Activated CD4-positive, alpha-beta T cell treated with anti-CD3 and anti-CD28 coated beads, Interleukin-10, Interleukin-2, amounts not matched to agents 100 ng/mL and 50 ng/mL, durations not matched to agents 16 hours and 8 hours (primary cell): ENCODE measurements at regions not wholly inside any gene's neighbourhood (a gene's known extent, or its start where the extent isn't known, plus 50 kb on each side); places are given as distances from the start of the nearest gene placed in this dataset.
"Not testable (repeated sequence)": the region's sequence is repeated elsewhere in the genome, so short reads cannot be mapped to it uniquely, and the experiment has no call there.

Source experiments
- DNase-seq: peaks from one replicate; pipeline ENCODE4 v3.0.0-alpha.2; 2020

DNA sequence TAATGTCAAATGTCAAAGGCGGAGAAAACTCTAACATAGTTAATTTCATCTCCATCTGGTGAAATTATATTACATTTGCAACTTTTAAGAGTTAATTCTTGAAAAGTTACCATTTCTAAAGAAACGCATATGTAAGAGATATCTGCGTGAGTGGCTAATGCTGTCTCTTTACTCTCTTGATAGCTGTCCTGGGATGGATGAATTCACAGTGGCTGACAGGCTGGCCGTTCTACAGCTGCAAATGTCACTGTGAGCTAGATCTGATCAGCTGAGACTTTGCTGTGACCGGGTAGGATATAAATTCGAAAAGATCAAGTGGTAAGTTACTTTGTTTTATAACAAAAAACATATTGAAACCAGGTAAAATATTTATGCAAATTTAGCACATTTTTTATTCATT, 557.1 kb upstream of the DDX18 start:
- DNase-seq: no peak

DNA sequence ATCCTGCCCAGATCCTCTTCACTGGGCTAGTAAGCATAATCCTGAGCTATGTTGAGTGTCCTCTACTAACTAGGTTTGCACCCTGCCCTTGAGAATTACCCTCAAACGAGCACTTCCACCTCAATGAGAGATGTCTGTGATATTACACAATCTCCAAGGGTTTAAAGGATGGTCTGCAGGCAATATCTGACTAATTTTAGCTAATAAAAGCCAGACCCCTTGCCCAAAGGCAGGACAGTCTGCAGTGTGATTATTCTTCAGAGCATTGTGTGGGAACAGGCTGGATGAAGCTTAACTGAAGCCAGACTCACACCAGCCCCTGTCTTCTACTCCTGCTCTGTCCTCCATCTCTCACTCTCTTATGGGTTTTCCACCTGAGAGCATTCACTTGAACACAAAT, 544.9 kb upstream of the DDX18 start:
- DNase-seq: no peak

DNA sequence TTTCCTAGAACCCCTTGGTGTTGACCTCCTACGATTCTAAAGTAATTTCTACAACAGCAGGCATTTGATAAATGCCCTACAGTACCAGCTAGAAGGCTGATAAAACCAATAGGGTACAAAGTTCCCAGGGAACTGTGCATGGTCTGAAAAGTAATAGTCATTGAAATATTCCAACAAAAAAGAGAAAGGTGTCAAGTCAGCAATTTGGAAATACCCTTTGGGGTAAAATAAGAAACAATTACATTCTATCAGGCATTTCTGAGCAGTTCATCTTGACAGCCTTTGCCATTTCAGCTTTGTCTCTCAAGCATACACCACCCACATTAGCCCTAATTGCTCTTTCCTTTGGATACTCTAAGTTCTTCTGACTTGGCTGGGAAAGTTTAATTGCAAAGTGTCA, 542.9 kb upstream of the DDX18 start:
- no peak for DNase-seq

DNA sequence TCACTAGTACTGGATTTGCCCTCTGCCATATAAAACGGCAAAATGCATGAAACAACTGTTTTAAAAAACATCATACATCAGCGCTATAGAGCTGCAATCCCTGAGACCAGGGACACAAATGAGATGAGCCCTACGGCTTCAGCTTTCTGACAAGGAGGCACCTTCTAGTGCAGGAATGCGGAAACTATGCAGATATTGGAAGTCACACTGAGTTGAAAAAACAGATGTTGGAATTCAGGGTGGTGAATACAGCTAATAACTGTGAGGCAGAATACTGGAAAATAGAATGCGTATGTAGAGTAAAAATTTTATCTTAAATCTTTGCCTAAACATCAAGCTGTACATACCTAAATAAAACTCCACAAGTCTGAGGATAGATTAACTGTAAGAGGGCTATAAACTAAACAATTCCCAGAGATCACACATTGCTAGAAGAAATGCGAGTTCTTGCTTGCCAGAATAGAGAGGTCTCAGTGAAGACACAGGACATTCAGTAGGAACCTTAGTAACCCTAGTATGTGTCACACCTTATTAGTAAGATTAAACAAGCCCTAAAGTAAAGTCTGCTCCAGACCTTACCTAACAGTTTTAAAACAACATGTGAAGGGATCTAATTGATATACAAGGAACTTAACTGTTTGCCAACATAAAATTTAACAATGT, 541.4 kb upstream of the DDX18 start:
- DNase-seq: no peak

DNA sequence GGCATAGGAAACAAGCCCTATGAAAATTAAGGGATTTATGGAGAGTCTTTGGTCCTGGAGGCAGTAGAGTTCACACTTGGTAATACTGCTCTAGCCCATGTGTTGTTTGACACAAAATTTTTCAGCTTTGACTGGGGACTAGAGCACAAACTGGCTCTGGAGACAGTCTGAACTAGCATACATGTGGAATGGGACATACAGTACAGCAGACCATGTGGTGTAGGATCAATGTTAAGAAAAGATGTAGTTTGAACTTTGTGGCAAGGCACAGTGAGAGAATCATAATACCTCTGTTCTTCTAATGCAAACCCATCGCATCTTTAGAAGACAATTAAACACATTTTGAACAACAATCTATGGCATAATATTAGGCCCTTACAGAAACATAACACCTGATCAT, 521.5 kb upstream of the DDX18 start:
- no peak for DNase-seq

DNA sequence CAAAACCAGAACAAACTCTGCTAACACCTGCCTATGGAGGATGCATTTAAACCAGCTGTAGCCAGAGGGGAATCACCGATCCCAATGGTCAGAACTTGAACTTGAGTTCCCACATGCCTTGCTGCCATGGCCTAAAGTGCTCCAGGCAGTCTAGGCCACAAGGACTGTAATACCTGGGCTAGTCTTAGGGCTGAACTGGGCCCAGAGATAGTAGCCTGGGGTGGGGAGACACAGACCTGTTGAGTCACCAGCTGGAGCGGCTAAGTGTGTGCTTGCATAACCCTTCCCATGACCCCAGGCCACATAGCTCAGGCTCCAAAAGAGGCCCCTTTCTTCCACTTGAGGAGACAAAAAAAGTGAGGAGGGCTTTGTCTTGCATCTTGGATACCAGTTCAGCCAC, 515.0 kb upstream of the DDX18 start:
- no peak for DNase-seq

DNA sequence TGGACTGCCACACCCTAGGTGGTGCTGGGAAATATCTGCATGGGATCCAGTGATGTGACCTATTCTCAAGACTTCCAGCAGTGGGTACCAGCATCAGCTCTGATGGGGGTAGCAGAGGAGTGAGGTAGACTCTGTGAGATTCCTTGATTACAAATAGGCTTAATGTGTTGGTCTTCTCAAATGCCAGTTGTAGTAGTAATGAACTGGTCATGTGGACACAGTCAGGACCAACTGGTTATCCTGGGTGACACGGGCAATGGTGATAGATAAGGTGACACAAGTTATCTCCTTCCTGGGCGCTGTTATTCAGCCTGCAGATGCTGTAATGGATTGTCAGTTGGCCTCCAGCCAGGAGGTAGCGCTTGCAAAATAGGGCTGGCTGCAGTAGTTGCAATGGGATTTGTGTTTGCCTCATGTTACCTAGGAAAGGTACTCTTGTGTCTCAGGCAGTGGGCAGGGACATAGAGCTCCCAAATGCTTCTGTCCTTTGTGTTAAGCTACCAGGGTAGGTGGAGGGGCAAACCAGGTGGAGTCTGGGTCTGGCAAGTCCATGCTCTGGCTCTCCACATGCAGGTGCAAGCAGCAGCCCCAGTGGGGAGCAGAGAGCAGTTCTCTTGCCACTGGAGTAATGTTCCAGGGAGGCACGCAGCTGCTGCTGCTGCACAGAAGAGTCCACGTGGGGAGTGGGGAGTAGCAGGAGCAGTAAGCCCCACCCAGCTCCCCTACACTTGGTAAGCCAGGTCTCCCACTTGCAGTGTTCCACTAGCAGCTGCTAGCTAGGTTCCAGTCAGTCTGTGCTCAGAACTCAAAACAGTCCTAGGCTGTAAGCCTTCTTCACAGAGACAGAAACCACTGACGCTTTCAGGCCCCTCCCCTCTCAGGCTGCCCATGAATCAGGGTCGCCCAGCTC, 505.4 kb upstream of the DDX18 start:
- no peak for DNase-seq

DNA sequence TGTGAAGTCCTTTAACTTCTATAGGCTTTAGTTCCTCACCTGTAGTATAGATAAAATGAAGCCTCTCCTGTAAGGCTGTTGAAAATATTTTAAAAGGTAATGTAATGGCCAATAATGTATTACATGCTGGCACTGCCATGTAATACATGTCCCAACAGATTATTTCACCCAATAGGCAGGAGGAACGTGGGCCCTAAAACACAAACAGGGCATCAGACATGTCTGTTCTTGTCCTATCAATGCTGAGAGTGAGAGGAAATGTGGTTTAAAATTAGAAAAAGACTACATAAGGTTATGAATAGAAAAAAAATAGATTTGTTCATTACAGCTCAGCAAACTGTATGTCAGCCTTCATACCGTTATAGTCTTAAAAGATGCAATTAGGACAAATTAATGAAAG, 492.7 kb upstream of the DDX18 start:
- no peak for DNase-seq

DNA sequence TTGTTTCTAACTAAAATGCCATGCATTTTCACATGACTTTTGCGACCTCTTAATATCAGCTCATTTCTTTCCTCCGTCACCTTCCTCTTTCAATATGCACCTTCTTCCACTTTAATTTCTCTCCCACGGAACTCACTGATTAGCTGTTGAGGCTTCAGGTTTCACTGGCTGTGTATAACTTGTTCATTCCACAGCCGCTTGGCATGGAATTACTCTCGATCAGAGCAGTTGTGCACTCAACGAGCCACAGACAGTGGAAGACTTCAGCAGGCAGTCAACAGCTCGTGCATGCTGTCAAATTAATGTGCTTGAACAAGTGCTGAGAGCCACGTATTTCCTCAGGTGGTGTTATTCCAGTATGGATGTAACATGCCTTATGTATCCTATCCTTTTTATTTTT, 491.2 kb upstream of the DDX18 start:
- no peak for DNase-seq

DNA sequence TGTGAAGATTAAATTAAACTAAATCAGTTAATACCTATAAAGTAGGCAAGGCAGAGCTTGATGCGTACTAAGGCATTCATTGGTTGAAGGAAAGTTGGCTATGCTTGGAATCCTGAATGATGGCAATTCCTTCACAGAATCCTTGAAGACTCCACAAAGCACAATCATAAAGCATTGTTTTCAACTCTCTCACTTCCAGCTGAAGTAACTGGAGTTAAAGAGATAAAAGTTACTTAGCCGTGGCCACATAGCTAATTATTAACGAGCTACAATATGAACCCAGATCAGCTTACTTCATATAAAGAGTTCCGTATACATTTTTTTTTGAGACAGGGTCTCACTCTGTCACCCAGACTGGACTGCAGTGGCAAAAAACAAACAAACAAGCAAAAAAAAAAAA, 483.9 kb upstream of the DDX18 start:
- DNase-seq: no peak

DNA sequence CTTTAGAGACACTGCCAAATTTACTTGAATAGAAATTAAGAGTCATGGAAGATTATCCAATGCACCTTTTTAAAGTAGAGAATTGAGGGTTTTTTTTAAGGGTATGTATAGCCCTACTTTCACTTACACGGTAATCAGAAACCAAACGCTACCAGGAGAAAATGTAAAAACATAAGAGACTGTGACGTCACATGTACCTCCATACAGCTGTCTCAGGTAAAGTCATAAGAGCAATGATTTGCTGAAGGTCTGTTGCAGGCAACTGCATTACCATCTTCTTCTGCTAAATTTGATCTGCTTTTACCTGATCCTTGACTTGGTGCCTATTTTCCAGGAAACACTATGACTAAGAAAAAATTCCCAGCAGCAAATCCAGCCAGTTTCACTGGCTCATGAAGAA, 478.5 kb upstream of the DDX18 start:
- DNase-seq: no peak

DNA sequence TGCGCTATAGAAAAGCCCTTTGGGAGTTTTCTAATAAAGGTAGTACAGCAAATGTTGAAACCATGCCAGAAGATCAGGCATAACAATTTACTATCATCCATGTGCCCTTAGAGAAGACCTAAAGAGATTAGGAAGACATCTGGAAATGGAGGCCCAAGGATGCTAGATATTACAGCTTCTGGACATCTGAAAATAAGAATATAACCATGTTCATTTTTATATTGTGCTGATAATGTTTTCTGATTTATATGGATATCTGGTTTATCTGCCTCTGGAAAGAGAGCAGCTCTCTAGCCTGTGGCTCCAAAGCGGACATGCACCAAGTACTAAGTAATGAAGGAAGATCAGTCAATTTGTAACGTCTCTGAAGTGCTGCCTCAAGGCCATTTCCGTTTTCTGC, 478.0 kb upstream of the DDX18 start:
- no peak for DNase-seq

DNA sequence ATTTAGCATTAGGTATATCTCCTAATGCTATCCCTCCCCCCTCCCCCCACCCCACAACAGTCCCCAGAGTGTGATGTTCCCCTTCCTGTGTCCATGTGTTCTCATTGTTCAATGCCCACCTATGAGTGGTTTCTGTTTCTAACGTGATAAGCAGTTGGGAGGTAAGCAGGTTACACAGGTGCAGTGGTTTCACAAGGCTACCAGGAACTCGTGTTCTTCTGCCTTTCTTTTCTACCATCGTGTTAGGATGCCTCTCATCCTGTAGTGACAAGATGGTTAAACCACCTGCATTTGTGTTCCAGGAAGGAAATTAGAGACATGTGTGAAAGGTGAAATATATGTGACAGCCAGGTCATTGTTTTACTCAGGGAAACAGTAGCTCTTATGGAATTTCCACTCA, 476.5 kb upstream of the DDX18 start:
- not testable (repeated sequence) for DNase-seq

DNA sequence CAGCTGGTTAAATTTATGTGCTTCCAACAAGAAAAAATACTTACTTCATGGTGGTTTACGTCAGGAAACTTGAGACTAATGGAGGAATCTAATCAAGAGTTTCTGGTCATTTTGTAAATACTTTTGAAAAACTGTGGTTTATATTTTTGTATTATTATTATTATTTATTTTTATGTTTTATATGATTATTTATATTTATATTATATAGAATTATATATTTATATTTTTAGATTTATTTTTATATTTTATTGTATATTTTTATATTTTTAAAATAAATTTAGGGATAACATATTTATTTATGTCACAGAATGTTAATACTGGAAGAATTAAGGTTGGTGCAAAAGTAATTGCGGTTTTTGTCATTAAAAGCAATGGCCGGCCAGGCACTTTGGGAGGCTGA, 474.5 kb upstream of the DDX18 start:
- no peak for DNase-seq

DNA sequence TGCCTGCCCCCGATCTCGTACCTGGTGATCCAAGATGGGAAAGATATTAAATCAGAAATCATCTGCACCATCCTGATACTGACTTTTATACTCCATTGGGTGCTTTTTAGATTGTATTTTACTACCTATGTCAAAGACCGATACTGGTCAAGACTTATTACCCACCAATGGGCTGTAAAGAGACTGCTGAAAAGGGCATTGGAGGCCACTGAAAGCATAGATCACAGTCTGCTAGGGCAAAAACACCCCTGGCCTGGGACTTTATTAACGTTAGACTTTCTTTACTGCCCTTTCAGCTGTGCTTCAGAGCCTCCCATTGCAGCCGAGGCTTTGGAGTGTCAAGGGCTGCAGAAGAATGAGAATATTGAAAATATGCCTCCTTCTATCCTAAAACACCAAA, 472.8 kb upstream of the DDX18 start:
- DNase-seq: no peak

DNA sequence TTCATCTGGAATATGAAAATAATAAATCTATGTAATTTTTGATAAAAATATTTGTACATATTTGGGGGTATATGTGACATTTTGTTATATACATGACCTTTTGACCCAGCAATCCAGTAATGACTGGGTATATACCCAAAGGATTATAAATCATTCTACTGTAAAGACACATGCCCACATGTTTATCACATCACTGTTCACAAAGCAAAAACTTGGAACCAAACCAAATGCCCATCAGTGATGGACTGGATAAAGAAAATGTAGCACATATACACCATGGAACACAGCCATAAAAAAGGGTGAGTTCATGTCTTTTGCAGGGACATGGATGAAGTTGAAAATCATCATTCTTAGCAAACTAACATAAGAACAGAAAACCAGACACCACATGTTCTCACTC, 472.1 kb upstream of the DDX18 start:
- DNase-seq: no peak

DNA sequence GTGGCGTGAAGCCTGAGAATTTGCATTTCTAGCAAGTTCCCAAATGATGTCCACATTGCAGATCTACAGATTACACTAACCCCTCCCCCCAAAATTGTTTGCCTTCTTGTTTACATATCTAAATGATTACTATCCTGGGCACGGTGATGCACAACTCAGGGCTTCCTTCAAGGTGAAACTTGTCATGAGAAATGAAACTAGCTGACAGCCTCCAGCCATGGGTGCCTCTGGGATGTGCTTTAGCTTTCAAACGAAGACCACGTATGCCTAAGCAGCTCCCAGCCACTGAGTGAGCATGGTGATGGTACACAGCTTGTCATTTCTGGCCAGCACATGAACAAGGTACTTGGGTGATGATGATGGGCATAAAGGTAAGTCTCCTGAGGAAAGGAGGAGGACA, 464.8 kb upstream of the DDX18 start:
- no peak for DNase-seq

DNA sequence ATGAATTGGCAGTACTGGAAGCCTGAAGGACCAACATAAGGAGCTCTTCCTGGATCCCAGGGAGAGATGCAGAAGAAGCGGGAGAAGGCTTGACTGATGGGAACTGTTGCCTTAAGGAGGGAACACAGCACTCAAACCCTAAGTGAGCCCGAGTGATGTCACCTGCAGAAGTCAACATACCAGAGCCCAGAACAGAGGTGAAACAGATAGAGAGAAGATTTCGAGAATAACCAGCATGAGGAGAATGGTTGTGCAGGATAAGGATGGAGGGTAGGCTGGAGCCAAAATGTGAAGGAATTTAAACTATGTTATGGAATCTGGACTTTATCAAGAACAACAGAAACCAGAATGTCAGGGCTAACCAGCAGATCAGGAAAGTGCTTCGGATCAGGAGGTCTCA, 463.1 kb upstream of the DDX18 start:
- no peak for DNase-seq

DNA sequence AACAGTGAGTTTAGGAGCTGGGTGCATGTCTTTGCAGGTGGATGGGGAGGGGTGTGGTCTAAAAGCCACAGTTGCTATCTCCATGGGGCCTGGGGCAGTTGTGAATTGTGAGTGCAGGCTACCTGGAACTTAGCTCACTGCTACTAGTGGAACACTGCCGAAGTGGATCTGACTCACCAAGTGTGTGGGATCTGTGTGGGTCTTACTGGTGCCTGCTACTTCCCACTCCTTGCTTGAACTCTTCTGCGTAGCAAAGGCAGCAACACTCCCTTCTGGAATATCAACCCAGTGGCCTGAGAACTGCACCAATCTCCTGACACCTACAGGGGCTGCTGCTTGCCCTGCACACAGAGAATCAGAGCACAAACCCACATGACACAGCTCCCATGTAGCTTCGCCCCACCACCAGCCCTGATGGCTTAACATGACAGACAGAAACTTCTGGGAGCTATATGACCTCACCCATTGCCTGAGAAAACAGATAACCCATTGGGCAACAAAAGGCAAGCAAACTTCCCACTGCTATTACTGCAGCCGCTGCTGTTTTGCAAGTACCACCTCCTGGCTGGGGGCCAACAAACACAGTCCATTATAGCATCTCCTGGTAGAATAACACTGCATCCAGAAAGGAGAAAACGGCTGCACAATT, 455.1 kb upstream of the DDX18 start:
- no peak for DNase-seq

DNA sequence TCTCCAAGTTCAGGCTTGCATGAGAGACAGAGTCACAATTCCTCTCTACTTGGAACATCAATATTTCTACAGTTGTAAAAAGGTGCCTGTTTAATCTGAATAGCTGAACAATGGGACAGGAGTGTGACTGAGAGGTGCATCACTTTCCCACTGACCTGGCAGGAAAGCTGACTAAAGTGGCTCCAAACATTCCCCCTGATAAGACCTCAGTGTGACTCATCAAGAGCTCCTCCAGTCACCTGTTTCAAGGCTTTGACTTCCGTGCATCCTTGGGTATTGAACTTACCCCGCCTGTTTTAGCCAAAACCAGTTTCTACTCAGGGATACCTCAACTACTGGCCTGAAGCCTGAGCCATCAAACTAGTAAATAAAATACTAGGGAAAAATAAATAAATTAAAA, 453.9 kb upstream of the DDX18 start:
- no peak for DNase-seq

DNA sequence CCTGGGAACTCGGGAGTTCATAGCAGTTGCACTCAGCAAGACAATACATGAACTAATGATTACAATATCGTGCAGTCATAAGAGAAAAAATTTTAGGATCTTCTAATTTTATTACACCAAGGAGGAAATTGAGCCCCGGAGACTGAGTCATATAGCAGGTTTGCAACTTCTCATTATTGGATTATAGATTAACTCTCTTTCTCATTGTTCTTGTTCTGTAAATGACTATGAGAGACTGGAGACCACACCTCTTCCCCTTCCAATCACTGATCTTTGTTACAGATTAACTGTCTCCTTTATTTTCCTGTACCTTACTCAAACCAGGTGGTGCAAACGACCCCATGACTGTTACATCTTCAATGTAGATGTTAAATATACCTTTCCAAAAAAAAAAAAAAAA, 435.8 kb upstream of the DDX18 start:
- DNase-seq: no peak

DNA sequence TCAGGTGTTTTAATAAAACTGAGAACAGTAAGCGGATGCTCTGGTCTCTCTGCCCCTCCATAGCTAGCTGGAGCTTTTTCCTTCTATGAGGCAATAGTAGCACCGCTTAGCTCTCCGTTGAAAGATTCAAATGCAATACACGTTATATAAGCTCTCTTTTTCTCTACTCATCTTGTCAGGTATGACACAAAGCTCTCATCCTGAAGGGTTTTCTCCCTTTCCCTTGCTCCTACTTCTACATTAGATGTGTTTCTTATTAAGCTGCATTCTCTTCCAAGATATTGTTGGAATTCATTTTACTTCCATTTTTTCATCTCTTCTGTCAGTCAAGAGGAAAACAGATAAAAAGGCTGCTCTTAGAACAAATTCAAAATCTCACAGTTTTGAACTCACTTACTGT, 434.6 kb upstream of the DDX18 start:
- DNase-seq: no peak

DNA sequence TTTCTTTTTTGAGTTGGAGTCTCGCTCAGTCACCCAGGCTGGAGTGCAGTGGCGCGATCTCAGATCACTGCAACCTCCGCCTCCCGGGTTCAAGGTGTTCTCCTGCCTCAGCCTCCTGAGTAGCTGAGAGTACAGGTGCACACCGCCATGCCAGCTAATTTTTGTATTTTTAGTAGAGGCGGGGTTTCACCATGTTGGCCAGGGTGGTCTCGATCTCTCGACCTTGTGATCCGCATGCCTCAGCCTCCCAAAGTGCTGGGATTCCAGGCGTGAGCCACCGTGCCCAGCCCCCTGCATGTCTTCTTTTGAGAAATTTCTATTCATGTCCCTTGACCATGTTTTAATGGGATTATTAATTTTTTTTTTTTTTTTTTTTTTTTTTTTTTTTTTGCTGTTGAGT, 430.5 kb upstream of the DDX18 start:
- not testable (repeated sequence) for DNase-seq

DNA sequence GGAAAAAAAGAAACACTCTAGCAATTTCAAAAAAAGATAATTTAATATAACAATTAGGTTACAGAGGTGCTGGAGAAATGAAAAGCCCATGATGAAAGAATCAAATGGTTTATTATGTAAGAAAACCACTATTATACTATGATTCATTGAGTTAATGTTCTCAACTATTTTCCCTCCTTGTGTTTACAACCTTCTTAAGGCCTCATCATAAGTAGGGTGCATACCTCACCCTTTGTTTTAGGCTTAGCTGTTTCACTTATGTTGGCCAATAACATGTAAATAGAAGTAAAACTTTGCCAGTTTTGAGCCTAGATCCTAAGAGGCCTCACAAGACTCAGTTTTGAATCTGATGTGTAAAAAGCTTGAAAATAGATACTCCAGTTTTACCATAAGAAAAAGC, 418.3 kb upstream of the DDX18 start:
- no peak for DNase-seq
